Uterus (tissue), 3 donors: ENCODE measurements at regions not wholly inside any gene's neighbourhood (a gene's known extent, or its start where the extent isn't known, plus 50 kb on each side); places are given as distances from the start of the nearest gene placed in this dataset.

Experiments
- DNase-seq, 2 donors: peaks; one replicate each; pipeline ENCODE4 v3.0.0-alpha.2; 2019 to 2020
- H3K27ac ChIP-seq, 2 donors: fragments of 200-600 bp; sonication (generic); 1 replicate in 1 of 2; 2 replicates in 1 of 2; pipeline ENCODE4 v1.5.1; 2016 to 2018
- H3K27me3 ChIP-seq, 2 donors: fragments of 200-600 bp; sonication (generic); one replicate each; pipeline ENCODE4 v1.5.1; 2018 to 2019; ENCODE audit warnings: control low read depth in 1 of 2
- H3K36me3 ChIP-seq, 2 donors: fragments of 200-600 bp; sonication (generic); one replicate each; pipeline ENCODE4 v1.5.1; 2019; ENCODE audit warnings: control low read depth in 1 of 2
- H3K4me1 ChIP-seq, 2 donors: fragments of 200-600 bp; sonication (generic); one replicate each; pipeline ENCODE4 v1.5.1; 2018 to 2019; ENCODE audit warnings: control low read depth in 1 of 2
- H3K4me3 ChIP-seq, 2 donors: fragments of 200-600 bp; sonication (generic); 1 replicate in 1 of 2; 2 replicates in 1 of 2; pipeline ENCODE4 v1.5.1; 2018 to 2019; ENCODE audit warnings: mild to moderate bottlenecking in 1 of 2
- H3K9me3 ChIP-seq, 2 donors: fragments of 200-600 bp; sonication (generic); one replicate each; pipeline ENCODE4 v1.5.1; 2019; ENCODE audit warnings: control low read depth in 1 of 2
- POLR2A ChIP-seq, 2 donors: fragments of 450-650 bp; IDR thresholded peaks; one replicate each; pipeline ENCODE4 v1.6.1; 2016; ENCODE audit warnings: antibody characterized with exemption in 2 of 2, mild to moderate bottlenecking in 1 of 2, moderate library complexity in 1 of 2
- intact Hi-C: fragments of 100-400 bp; cut with DNase I; formaldehyde crosslinking; loops from one replicate; pipeline ENCODE4 v1.15.1; 2023; ENCODE audit warnings: low total_unique reads
- TF ChIP-seq, protein P1 (sequence below), 4 experiments: fragments of 200-600 bp in 2 of 4; fragments of 450-650 bp in 2 of 4; sonication (generic) in 2 of 4; IDR thresholded peaks; one replicate each; pipeline ENCODE4 v1.5.1; 2016 to 2019; ENCODE audit warnings: antibody characterized with exemption in 4 of 4, mild to moderate bottlenecking in 2 of 4, moderate library complexity in 1 of 4
- donor health status: DM: yes; HTN: yes; CAD: no.

DNA sequence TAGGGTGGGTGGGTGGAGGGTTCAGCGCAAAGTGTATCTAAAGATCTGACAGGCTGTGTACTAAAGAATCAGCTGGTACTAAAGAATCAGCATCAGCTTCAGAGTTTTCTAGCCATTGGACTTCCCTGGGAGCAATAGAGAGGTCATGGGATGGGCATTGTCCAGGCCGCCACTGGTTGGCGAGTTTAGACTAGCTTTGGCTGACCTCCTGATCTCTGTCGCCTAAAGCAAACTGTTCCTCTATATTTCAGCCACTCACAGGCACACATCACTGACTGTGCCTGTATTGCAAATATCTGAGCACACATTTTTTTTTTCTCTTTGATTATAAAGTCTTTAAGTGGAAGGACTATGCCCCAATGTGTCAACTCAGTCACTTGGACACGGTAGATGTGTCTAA lies 267.8 kb upstream of the SKOR2 start:
- H3K36me3 ChIP-seq, result no peaks in the 10 kb centered on the region
- H3K27me3 ChIP-seq, result no peaks in the 10 kb centered on the region
- H3K4me1 ChIP-seq, result no peaks in the 10 kb centered on the region
- TF ChIP-seq, protein P1, sequence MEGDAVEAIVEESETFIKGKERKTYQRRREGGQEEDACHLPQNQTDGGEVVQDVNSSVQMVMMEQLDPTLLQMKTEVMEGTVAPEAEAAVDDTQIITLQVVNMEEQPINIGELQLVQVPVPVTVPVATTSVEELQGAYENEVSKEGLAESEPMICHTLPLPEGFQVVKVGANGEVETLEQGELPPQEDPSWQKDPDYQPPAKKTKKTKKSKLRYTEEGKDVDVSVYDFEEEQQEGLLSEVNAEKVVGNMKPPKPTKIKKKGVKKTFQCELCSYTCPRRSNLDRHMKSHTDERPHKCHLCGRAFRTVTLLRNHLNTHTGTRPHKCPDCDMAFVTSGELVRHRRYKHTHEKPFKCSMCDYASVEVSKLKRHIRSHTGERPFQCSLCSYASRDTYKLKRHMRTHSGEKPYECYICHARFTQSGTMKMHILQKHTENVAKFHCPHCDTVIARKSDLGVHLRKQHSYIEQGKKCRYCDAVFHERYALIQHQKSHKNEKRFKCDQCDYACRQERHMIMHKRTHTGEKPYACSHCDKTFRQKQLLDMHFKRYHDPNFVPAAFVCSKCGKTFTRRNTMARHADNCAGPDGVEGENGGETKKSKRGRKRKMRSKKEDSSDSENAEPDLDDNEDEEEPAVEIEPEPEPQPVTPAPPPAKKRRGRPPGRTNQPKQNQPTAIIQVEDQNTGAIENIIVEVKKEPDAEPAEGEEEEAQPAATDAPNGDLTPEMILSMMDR (IDR thresholded peaks at IDR 0.05), result no peak
- TF ChIP-seq POLR2A (IDR thresholded peaks at IDR 0.05), result no peak
- no peak for DNase-seq
- no peak overlapping the region for H3K27ac ChIP-seq
- intact Hi-C loops, result no loop called here
- no peak overlapping the region for H3K4me3 ChIP-seq
- H3K9me3 ChIP-seq, result no peaks in the 10 kb centered on the region

DNA sequence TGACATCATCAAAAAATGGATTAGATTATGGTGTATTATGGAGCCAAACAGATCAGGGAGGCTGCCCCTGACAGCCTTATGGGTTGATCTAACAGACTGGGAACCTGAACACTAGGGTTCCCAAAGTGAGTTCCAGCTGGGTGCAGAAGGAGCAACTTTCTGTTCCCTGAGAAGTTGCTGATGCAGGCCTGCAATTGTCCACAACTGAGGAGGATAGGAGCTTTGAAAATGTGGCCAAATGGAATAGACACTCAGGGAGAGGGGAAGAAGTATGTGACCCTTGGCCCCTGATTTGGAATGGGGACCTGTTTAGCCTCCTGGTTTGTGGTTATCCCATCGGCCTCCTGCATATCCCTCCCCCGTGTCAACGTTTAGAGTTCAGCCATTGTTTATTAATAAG lies 262.2 kb upstream of the SKOR2 start:
- Histone ChIP-seq H3K36me3 (no peaks in the 10 kb centered on the region), H3K27ac (no peak overlapping the region), H3K4me1 (no peaks in the 10 kb centered on the region), H3K27me3 (no peaks in the 10 kb centered on the region), H3K4me3 (no peak overlapping the region), H3K9me3 (no peaks in the 10 kb centered on the region)
- TF ChIP-seq, protein P1 (IDR thresholded peaks at IDR 0.05), result no peak
- no peak for TF ChIP-seq POLR2A (IDR thresholded peaks at IDR 0.05)
- intact Hi-C loops, result no loop called here
- no peak for DNase-seq

DNA sequence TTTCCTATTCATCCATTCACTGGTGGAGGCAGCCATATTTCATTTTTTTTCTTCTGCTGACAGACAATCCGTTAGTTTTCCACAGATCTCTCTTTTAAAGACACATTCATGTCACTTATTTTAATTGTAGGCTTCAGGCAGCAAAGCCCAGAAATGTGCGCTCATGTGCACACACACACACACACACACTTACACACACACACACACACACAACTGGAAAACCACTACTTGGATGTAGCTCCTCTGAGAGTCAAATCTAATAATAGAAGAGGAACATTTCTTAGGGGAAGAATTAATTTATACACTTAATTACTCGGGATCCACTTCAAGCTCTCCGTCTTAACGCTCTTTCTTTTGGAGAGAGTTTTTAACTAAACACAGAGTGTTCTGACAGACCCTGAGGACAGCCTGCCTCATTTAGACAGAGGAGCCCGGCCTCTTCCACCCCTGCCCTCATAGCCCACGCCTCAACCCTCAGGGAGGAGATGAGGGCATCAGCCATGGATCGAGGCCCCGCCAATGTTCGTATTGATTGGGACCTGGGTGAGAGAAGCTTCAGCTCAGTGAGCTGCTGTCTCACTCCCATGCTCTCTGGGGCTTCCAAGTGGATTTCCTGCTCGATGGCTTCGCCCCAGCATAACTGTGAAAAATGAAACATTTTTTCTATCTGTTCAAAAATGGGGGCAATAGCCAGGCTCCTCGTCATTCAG lies 261.4 kb upstream of the SKOR2 start:
- Histone ChIP-seq H3K27me3 (no peaks in the 10 kb centered on the region), H3K9me3 (no peaks in the 10 kb centered on the region), H3K27ac (no peak overlapping the region), H3K4me1 (no peaks in the 10 kb centered on the region), H3K36me3 (no peaks in the 10 kb centered on the region), H3K4me3 (no peak overlapping the region)
- TF ChIP-seq, protein P1 (IDR thresholded peaks at IDR 0.05), result no peak
- no peak for TF ChIP-seq POLR2A (IDR thresholded peaks at IDR 0.05)
- no peak for DNase-seq
- intact Hi-C loops, result no loop called here

DNA sequence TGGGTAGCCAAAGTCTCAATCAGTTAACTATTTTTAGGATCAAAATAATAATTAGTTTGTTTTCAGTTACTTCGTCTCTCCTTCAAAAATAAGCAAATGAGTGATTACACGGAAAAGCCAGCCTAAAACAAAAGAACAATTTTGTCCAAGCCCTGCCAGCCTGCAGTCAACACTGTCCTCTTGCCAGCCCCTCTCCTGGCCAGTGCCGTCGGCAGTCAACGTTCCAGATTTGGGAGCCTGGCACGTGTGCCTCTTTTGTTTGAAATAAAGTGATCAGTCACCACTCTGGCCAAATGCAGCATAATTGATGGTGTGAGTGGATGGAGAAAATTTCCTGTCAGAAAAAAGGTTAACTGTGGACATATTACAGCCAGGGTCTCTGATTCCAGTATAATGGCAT lies 260.6 kb upstream of the SKOR2 start:
- Histone ChIP-seq H3K27ac (no peak overlapping the region), H3K27me3 (no peaks in the 10 kb centered on the region), H3K36me3 (no peaks in the 10 kb centered on the region), H3K4me1 (no peaks in the 10 kb centered on the region), H3K9me3 (no peaks in the 10 kb centered on the region), H3K4me3 (no peak overlapping the region)
- no peak for DNase-seq
- TF ChIP-seq, protein P1 (IDR thresholded peaks at IDR 0.05), result no peak
- no peak for TF ChIP-seq POLR2A (IDR thresholded peaks at IDR 0.05)
- intact Hi-C loops, result no loop called here

DNA sequence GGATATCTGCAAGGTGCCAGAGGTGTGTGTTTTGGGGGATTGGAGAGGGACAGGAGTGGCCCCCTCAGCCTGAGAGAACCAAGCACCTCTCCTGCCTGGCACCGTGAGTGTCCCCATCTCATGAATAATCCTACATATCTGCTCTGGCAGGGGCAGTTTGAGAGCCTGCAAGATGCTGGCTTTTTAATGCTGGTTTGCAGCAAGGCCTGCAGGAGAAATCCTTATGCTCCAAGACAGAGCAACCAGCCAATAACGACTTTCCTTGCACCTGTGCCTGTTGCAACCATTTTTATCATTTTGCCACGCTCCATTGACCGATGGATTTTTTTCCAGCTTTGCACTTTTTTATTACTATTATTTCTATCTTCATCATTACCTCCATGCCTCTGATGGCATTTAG lies 259.4 kb upstream of the SKOR2 start:
- H3K27me3 ChIP-seq, result no peaks in the 10 kb centered on the region
- TF ChIP-seq, protein P1 (IDR thresholded peaks at IDR 0.05), result no peak
- no peak for TF ChIP-seq POLR2A (IDR thresholded peaks at IDR 0.05)
- no peaks in the 10 kb centered on the region for H3K4me1 ChIP-seq
- intact Hi-C loops, result no loop called here
- no peak overlapping the region for H3K27ac ChIP-seq
- no peaks in the 10 kb centered on the region for H3K9me3 ChIP-seq
- no peaks in the 10 kb centered on the region for H3K36me3 ChIP-seq
- no peak for DNase-seq
- no peak overlapping the region for H3K4me3 ChIP-seq
